H9 (cell line): ENCODE measurements at regions not wholly inside any gene's neighbourhood (a gene's known extent, or its start where the extent isn't known, plus 50 kb on each side); places are given as distances from the start of the nearest gene placed in this dataset.

ENCODE experiments used
- DNase-seq: peaks from one replicate; pipeline ENCODE4 v3.0.0-alpha.2; 2017
- H2AFZ ChIP-seq: one replicate; pipeline ENCODE4 v1.6.1; 2013; ENCODE audit warnings: mild to moderate bottlenecking, low read length, control low read depth, moderate library complexity
- H2AK5ac ChIP-seq: 2 replicates; pipeline ENCODE4 v1.6.1; 2013; ENCODE audit warnings: low read length, control low read depth, mixed read lengths; ENCODE audit not compliant: insufficient read length
- H2BK120ac ChIP-seq: one replicate; pipeline ENCODE4 v1.6.1; 2013; ENCODE audit warnings: low read depth, mild to moderate bottlenecking, low read length, control low read depth, inconsistent platforms; ENCODE audit not compliant: poor library complexity, severe bottlenecking
- H2BK12ac ChIP-seq: 2 replicates; pipeline ENCODE4 v1.6.1; 2013; ENCODE audit warnings: low read length, control low read depth, mixed read lengths, low read depth; ENCODE audit not compliant: insufficient read length
- H2BK15ac ChIP-seq: 2 replicates; pipeline ENCODE4 v1.6.1; 2013; ENCODE audit warnings: low read depth, low read length, control low read depth
- H2BK20ac ChIP-seq: one replicate; pipeline ENCODE4 v1.6.1; 2013; ENCODE audit warnings: low read depth, mild to moderate bottlenecking, low read length, control low read depth, inconsistent platforms; ENCODE audit not compliant: poor library complexity, severe bottlenecking
- H2BK5ac ChIP-seq: 2 replicates; pipeline ENCODE4 v1.6.1; 2013; ENCODE audit warnings: low read length, control low read depth, mixed read lengths; ENCODE audit not compliant: insufficient read length
- H3K14ac ChIP-seq: 2 replicates; pipeline ENCODE4 v1.6.1; 2013; ENCODE audit warnings: low read length, control low read depth; ENCODE audit not compliant: insufficient read depth
- H3K18ac ChIP-seq: 2 replicates; pipeline ENCODE4 v1.6.1; 2013; ENCODE audit warnings: low read depth, mild to moderate bottlenecking, mixed read lengths, low read length, control low read depth; ENCODE audit not compliant: insufficient read length
- H3K23ac ChIP-seq: 2 replicates; pipeline ENCODE4 v1.6.1; 2013; ENCODE audit warnings: low read length, control low read depth, mixed read lengths, low read depth; ENCODE audit not compliant: insufficient read length
- H3K23me2 ChIP-seq: 2 replicates; pipeline ENCODE4 v1.6.1; 2013; ENCODE audit warnings: low read depth, mild to moderate bottlenecking, mixed read lengths, low read length, control low read depth; ENCODE audit not compliant: insufficient read length, poor library complexity, severe bottlenecking
- H3K27ac ChIP-seq: 2 replicates; pipeline ENCODE4 v1.5.1; 2013; ENCODE audit warnings: low read length, control low read depth, mixed read lengths, low read depth; ENCODE audit not compliant: insufficient read length
- H3K27me3 ChIP-seq: 2 replicates; pipeline ENCODE4 v1.6.1; 2013; ENCODE audit warnings: low read length, control low read depth, inconsistent platforms; ENCODE audit not compliant: insufficient read depth
- H3K4ac ChIP-seq: 2 replicates; pipeline ENCODE4 v1.6.1; 2013; ENCODE audit warnings: low read depth, mild to moderate bottlenecking, control low read depth, inconsistent platforms, low read length, moderate library complexity
- H3K4me1 ChIP-seq: 2 replicates; pipeline ENCODE4 v1.6.1; 2013; ENCODE audit warnings: low read length, control low read depth, inconsistent platforms; ENCODE audit not compliant: insufficient read depth
- H3K4me2 ChIP-seq: 2 replicates; pipeline ENCODE4 v1.6.1; 2013; ENCODE audit warnings: low read length, control low read depth, mixed read lengths; ENCODE audit not compliant: insufficient read length, insufficient read depth
- H3K56ac ChIP-seq: 2 replicates; pipeline ENCODE4 v1.6.1; 2013; ENCODE audit warnings: low read depth, mild to moderate bottlenecking, mixed read lengths, low read length, control low read depth; ENCODE audit not compliant: insufficient read length
- H3K79me1 ChIP-seq: 2 replicates; pipeline ENCODE4 v1.6.1; 2013; ENCODE audit warnings: low read depth, mild to moderate bottlenecking, moderate library complexity, low read length, control low read depth, inconsistent platforms; ENCODE audit not compliant: insufficient read depth, poor library complexity, severe bottlenecking
- H3K79me2 ChIP-seq: 2 replicates; pipeline ENCODE4 v1.6.1; 2013; ENCODE audit warnings: low read length, control low read depth, inconsistent platforms; ENCODE audit not compliant: insufficient read depth
- H3K9ac ChIP-seq: 2 replicates; pipeline ENCODE4 v1.6.1; 2013; ENCODE audit warnings: low read length, control low read depth, mixed read lengths; ENCODE audit not compliant: insufficient read length; ENCODE audit errors: extremely low read depth
- H3K9me3 ChIP-seq: one replicate; pipeline ENCODE4 v1.6.1; 2013; ENCODE audit warnings: low read depth, low read length, inconsistent platforms; ENCODE audit not compliant: control insufficient read depth
- H3T11ph ChIP-seq: one replicate; pipeline ENCODE4 v1.6.1; 2013; ENCODE audit warnings: mild to moderate bottlenecking, low read length, control low read depth, inconsistent platforms
- H4K20me1 ChIP-seq: one replicate; pipeline ENCODE4 v1.6.1; 2013; ENCODE audit not compliant: control insufficient read depth, insufficient read length, insufficient read depth
- H4K5ac ChIP-seq: 2 replicates; pipeline ENCODE4 v1.6.1; 2013; ENCODE audit warnings: low read depth, mild to moderate bottlenecking, mixed read lengths, low read length, control low read depth; ENCODE audit not compliant: insufficient read length
- H4K8ac ChIP-seq: replicated peaks from 2 replicates; pipeline ENCODE4 v1.6.1; 2013; ENCODE audit warnings: low read length, control low read depth, mixed read lengths, low read depth; ENCODE audit not compliant: insufficient read length
- H4K91ac ChIP-seq: 2 replicates; pipeline ENCODE4 v1.6.1; 2013; ENCODE audit warnings: low read depth, mild to moderate bottlenecking, moderate library complexity, mixed read lengths, low read length, control low read depth; ENCODE audit not compliant: insufficient read length
- H3K27ac Mint-ChIP-seq, 3 experiments: 2 replicates in 2 of 3; 3 replicates in 1 of 3; pipeline ENCODE4 v1.8.0; 2020 to 2021; ENCODE audit warnings: mixed read lengths in 3 of 3, mild to moderate bottlenecking in 1 of 3, moderate library complexity in 1 of 3
- H3K27me3 Mint-ChIP-seq: 2 replicates; pipeline ENCODE4 v1.8.0; 2021; ENCODE audit warnings: low read depth, mild to moderate bottlenecking, moderate library complexity, mixed read lengths
- H3K36me3 Mint-ChIP-seq, 3 experiments: 2 replicates in 2 of 3; 3 replicates in 1 of 3; pipeline ENCODE4 v1.8.0; 2020 to 2021; ENCODE audit warnings: low read depth in 3 of 3, mixed read lengths in 3 of 3; ENCODE audit not compliant: insufficient read depth in 1 of 3
- H3K4me1 Mint-ChIP-seq, 2 experiments: 2 replicates each; pipeline ENCODE4 v1.8.0; 2020; ENCODE audit warnings: mixed read lengths in 2 of 2
- H3K4me3 Mint-ChIP-seq, 2 experiments: 2 replicates in 1 of 2; 3 replicates in 1 of 2; pipeline ENCODE4 v1.8.0; 2020 to 2021; ENCODE audit warnings: mild to moderate bottlenecking in 2 of 2, mixed read lengths in 2 of 2, moderate library complexity in 1 of 2
- H3K9me3 Mint-ChIP-seq, 2 experiments: 2 replicates in 1 of 2; 3 replicates in 1 of 2; pipeline ENCODE4 v1.8.0; 2020; ENCODE audit warnings: mild to moderate bottlenecking in 2 of 2, mixed read lengths in 2 of 2, moderate library complexity in 1 of 2
- WGBS: extraction: QIAGEN DNeasy Blood & Tissue Kit; methylation state at CpG from one replicate; pipeline ENCODE4 v1.1.7; 2013; ENCODE audit warnings: missing lambda C conversion rate, low lambda C conversion rate, mixed read lengths; ENCODE audit not compliant: insufficient read length; ENCODE audit errors: extremely low coverage; 5-methylcytosine and 5-hydroxymethylcytosine counted together
- TF ChIP-seq, protein P1 (sequence below): fragments of 200-600 bp; sonication (generic); conservative IDR thresholded peaks from 3 replicates; pipeline ENCODE4 v1.8.0; 2021; ENCODE audit warnings: antibody characterized with exemption, mild to moderate bottlenecking

- Histone ChIP-seq H4K5ac (no peak overlapping the region), H3K79me1 (no peaks in the 10 kb centered on the region), H2BK120ac (no peak overlapping the region), H4K91ac (no peak overlapping the region), H3K79me2 (no peaks in the 10 kb centered on the region), H3K4me2 (no peak overlapping the region), H2BK15ac (no peak overlapping the region), H3K9ac (no peak overlapping the region), H3K14ac (no peak overlapping the region), H3K23me2 (no peaks in the 10 kb centered on the region), H2BK20ac (no peak overlapping the region), H3K56ac (no peak overlapping the region), H4K20me1 (no peaks in the 10 kb centered on the region), H2AK5ac (no peak overlapping the region), H2BK5ac (no peak overlapping the region), H3K27me3 (no peaks in the 10 kb centered on the region), H3K23ac (no peak overlapping the region), H3K4me1 (no peaks in the 10 kb centered on the region), H3K9me3 (no peaks in the 10 kb centered on the region), H3K27ac (no peak overlapping the region), H3T11ph (no peak overlapping the region), H4K8ac (no peak overlapping the region), H3K18ac (no peak overlapping the region), H2BK12ac (no peak overlapping the region), H2AFZ (no peak overlapping the region), H3K4ac (no peak overlapping the region)
- no CpG with 5 or more reads among the region's 3 CpGs for WGBS
- Mint-ChIP-seq H3K9me3 (no peaks in the 10 kb centered on the region), H3K4me3 (no peak overlapping the region), H3K27me3 (no peaks in the 10 kb centered on the region), H3K4me1 (no peaks in the 10 kb centered on the region), H3K36me3 (no peaks in the 10 kb centered on the region; a peak in 1 of 7 replicates), H3K27ac (no peak overlapping the region; a peak in 1 of 7 replicates)
- no peak for DNase-seq
- TF ChIP-seq, protein P1, sequence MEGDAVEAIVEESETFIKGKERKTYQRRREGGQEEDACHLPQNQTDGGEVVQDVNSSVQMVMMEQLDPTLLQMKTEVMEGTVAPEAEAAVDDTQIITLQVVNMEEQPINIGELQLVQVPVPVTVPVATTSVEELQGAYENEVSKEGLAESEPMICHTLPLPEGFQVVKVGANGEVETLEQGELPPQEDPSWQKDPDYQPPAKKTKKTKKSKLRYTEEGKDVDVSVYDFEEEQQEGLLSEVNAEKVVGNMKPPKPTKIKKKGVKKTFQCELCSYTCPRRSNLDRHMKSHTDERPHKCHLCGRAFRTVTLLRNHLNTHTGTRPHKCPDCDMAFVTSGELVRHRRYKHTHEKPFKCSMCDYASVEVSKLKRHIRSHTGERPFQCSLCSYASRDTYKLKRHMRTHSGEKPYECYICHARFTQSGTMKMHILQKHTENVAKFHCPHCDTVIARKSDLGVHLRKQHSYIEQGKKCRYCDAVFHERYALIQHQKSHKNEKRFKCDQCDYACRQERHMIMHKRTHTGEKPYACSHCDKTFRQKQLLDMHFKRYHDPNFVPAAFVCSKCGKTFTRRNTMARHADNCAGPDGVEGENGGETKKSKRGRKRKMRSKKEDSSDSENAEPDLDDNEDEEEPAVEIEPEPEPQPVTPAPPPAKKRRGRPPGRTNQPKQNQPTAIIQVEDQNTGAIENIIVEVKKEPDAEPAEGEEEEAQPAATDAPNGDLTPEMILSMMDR, result no peak
Measured at GRCh38 chr3:165382672-165383071, 186.5 kb upstream of the SLITRK3 start.
